HFFc6 (cell line): ENCODE measurements at regions not wholly inside any gene's neighbourhood (a gene's known extent, or its start where the extent isn't known, plus 50 kb on each side); places are given as distances from the start of the nearest gene placed in this dataset.

Experiments used
- DNase-seq: peaks from one replicate; pipeline ENCODE4 v3.0.0-alpha.2; 2018
- H3K27ac Mint-ChIP-seq: 2 replicates; pipeline ENCODE4 v1.8.0; 2020; ENCODE audit warnings: mild to moderate bottlenecking, mixed read lengths
- H3K27me3 Mint-ChIP-seq: 2 replicates; pipeline ENCODE4 v1.8.0; 2021; ENCODE audit warnings: mild to moderate bottlenecking, moderate library complexity, mixed read lengths; ENCODE audit not compliant: insufficient read depth
- H3K36me3 Mint-ChIP-seq: 2 replicates; pipeline ENCODE4 v1.8.0; 2021; ENCODE audit warnings: low read depth, mixed read lengths
- H3K4me1 Mint-ChIP-seq: 2 replicates; pipeline ENCODE4 v1.8.0; 2020; ENCODE audit warnings: low read depth, mixed read lengths
- H3K4me3 Mint-ChIP-seq: 2 replicates; pipeline ENCODE4 v1.8.0; 2020; ENCODE audit warnings: mild to moderate bottlenecking, moderate library complexity, mixed read lengths
- H3K9me3 Mint-ChIP-seq: 2 replicates; pipeline ENCODE4 v1.8.0; 2020; ENCODE audit warnings: mild to moderate bottlenecking, mixed read lengths
- TF ChIP-seq, protein P1 (sequence below): fragments of 200-600 bp; sonication (generic); IDR thresholded peaks from 2 replicates; pipeline ENCODE4 v1.5.0; 2021; ENCODE audit warnings: antibody characterized with exemption, mild to moderate bottlenecking

DNA sequence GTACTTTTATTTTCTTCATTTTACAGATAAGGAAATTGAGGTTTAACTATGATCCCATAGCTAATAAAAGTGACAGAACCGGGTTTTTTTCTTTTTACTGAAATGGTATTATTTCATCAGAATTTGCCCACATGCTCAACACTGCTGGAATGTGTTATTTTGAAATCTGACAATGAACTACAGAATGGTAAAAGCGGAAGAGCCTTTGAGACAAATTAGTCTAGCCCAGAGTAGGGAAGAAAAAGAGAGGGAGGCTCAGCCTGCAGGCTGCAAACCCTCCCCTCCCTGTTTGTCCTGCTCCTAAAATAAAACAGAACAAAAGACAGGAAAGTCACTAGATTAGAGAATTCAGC is 100.3 kb upstream of the LIPC start:
- Mint-ChIP-seq H3K36me3 (peaks cover 14% of the 10 kb centered on the region), H3K4me3 (peak overlapping the region; percentile 87), H3K4me1 (peaks cover 42% of the 10 kb centered on the region), H3K9me3 (peaks cover 5% of the 10 kb centered on the region), H3K27ac (peak overlapping the region; percentile 100), H3K27me3 (peaks cover 10% of the 10 kb centered on the region)
- DNase-seq: no peak
- TF ChIP-seq, protein P1, sequence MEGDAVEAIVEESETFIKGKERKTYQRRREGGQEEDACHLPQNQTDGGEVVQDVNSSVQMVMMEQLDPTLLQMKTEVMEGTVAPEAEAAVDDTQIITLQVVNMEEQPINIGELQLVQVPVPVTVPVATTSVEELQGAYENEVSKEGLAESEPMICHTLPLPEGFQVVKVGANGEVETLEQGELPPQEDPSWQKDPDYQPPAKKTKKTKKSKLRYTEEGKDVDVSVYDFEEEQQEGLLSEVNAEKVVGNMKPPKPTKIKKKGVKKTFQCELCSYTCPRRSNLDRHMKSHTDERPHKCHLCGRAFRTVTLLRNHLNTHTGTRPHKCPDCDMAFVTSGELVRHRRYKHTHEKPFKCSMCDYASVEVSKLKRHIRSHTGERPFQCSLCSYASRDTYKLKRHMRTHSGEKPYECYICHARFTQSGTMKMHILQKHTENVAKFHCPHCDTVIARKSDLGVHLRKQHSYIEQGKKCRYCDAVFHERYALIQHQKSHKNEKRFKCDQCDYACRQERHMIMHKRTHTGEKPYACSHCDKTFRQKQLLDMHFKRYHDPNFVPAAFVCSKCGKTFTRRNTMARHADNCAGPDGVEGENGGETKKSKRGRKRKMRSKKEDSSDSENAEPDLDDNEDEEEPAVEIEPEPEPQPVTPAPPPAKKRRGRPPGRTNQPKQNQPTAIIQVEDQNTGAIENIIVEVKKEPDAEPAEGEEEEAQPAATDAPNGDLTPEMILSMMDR: no peak

DNA sequence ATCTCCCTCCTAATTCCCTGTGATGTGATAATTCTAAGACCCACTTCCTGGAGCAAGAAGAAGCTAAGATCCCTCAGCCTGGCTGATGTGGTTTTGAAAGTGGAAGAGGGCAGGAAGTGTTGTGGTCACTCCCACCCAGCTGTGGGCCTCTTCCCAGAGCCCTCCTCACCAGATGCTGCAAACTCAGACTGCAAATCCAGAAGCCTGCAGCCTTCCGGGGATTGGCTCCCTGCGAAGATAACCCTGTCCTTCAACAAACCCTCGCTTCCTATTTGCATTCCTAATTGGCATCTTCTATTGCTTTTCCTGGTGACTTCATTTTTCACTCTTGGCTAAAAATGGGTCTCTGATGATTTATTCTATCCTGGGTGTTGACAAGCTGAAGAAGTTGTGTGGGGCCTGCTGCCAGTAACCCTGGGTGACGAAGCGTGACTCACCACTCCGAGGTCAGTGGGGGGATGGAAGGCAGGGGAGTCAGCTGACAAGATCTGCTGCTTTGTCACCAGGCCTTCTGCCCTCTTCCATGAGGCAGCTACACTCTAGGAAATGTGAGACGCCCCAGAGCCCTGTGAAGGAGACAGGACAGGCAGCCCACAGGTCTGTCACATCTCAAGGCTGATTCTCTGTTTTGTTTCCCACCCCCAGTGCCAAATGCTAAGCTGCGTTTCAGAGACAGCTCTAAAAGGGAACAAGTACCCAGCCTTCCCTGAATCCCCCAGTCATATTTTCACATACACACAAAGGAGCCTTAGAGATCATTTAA is 99.7 kb upstream of the LIPC start:
- peaks cover 11% of the 10 kb centered on the region for H3K36me3 Mint-ChIP-seq
- H3K4me3 Mint-ChIP-seq: peak overlapping the region; percentile 87
- peaks cover 5% of the 10 kb centered on the region for H3K9me3 Mint-ChIP-seq
- H3K27ac Mint-ChIP-seq: peak overlapping the region; percentile 100
- peak; percentile 99 for DNase-seq
- peaks cover 42% of the 10 kb centered on the region for H3K4me1 Mint-ChIP-seq
- H3K27me3 Mint-ChIP-seq: peaks cover 10% of the 10 kb centered on the region
- TF ChIP-seq, protein P1: no peak

DNA sequence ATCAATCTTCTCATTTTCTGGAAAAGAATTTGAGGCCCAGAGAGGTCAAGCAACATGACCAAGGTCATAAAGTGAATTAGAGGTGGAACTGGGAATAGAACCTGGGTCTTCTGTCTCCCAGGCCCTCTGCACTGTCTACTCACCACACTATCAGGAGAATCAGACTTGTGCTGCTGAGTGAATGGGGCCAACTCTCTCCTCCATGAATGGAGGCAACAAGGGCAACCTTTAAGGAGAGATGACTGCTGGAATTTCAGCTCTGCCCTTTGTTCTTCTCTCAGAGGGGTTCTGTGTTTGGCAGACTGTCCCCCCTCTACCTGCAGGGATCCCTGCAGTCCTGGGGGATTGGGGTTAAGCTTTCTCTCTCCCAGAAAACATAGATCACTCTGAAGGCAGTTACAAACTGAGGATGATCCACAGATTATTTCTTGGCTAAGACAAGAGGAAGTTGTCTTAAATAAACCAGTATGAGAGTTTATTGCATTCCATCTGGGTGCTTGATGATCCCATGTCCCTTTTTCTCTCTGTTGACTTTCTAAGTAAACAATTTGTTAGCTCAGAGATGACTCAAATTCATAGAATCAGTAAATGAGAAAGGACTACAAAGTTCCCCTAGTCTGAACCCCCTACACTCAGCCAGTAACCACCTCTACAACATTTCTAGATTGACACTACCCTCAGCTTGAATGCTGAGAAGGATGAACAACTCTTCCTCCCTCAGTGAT is 99.0 kb upstream of the LIPC start:
- TF ChIP-seq, protein P1: no peak
- peak; percentile 88 for DNase-seq
- Mint-ChIP-seq H3K4me3 (peak overlapping the region; percentile 87), H3K27ac (peak overlapping the region; percentile 100), H3K36me3 (peaks cover 10% of the 10 kb centered on the region), H3K9me3 (peaks cover 5% of the 10 kb centered on the region), H3K4me1 (peaks cover 42% of the 10 kb centered on the region), H3K27me3 (peaks cover 10% of the 10 kb centered on the region)

DNA sequence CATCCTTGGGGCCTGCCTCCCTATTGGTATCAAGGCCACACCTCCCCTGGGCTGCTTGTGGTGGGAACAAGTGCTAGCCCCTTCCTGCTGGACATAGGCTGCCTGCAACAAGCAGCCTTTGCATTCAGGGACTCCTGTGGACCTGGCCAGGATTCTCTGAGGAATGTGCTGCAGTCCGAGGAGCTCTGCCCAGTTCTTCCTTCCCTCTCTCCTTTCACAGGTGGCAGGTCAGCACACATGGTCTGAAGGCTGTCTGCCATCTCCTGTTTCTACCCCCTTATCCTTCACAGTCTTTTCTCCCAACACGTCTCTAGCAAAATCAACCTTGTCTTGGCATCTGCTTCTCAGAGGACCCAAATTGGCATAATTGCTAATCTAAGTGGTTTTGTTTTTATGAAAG is 97.0 kb upstream of the LIPC start:
- Mint-ChIP-seq H3K9me3 (peaks cover 5% of the 10 kb centered on the region), H3K36me3 (peaks cover 10% of the 10 kb centered on the region), H3K27me3 (peaks cover 8% of the 10 kb centered on the region)

DNA sequence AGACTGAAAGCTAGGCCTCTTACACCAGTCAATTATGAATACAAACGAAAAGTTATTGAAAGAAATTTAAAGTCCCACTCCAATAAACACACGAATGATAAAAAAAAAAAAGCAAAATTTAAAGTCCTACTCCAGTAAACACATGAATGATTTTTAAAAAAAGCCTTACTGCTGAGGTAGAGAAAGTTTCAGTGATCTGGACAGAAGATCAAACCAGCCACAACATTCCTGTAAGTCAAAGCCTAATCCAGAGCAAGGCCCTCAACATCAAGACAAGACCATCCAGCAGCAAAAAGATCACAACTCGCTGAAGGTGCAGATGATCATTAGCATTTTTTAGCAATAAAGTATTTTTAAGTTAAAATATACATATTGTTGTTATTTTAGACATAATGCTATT is 95.6 kb upstream of the LIPC start:
- TF ChIP-seq, protein P1: no peak
- peaks cover 6% of the 10 kb centered on the region for H3K27me3 Mint-ChIP-seq
- peaks cover 10% of the 10 kb centered on the region for H3K36me3 Mint-ChIP-seq
- peaks cover 40% of the 10 kb centered on the region for H3K4me1 Mint-ChIP-seq
- no peak for DNase-seq
- peaks cover 5% of the 10 kb centered on the region for H3K9me3 Mint-ChIP-seq
- no peak overlapping the region for H3K4me3 Mint-ChIP-seq
- H3K27ac Mint-ChIP-seq: no peak overlapping the region

More for the DNA sequence above, 97.0 kb upstream of the LIPC start:
- H3K27ac Mint-ChIP-seq: no peak overlapping the region
- TF ChIP-seq, protein P1: no peak
- peaks cover 44% of the 10 kb centered on the region for H3K4me1 Mint-ChIP-seq
- DNase-seq: no peak
- H3K4me3 Mint-ChIP-seq: no peak overlapping the region
